Keratinocyte (primary cell): ENCODE measurements at regions not wholly inside any gene's neighbourhood (a gene's known extent, or its start where the extent isn't known, plus 50 kb on each side); places are given as distances from the start of the nearest gene placed in this dataset.

Experiments used
- DNase-seq: peaks from one replicate; pipeline ENCODE4 v3.0.0-alpha.2; 2011; ENCODE audit warnings: low read depth, missing footprints, low spot score
- FAIRE-seq: peaks from 2 replicates; lab custom pipeline; 2011; peaks lifted over from hg19 to GRCh38; lab: Jason Lieb, UNC
- H2AFZ ChIP-seq: 2 replicates; pipeline ENCODE4 v1.6.0; 2012; ENCODE audit warnings: low read length, control low read depth, inconsistent platforms; ENCODE audit not compliant: control insufficient read depth
- H3K27ac ChIP-seq: 2 replicates; pipeline ENCODE4 v1.5.1; 2011; ENCODE audit warnings: low read length; ENCODE audit not compliant: control insufficient read depth, insufficient read depth
- H3K27me3 ChIP-seq: 3 replicates; pipeline ENCODE4 v1.6.0; 2011; ENCODE audit warnings: low read length; ENCODE audit not compliant: control insufficient read depth, insufficient read depth; ENCODE audit errors: extremely low read depth
- H3K36me3 ChIP-seq, 2 experiments: 2 replicates in 1 of 2; 3 replicates in 1 of 2; pipeline ENCODE4 v1.5.1; 2011; ENCODE audit warnings: low read length in 2 of 2, mild to moderate bottlenecking in 1 of 2; ENCODE audit not compliant: control insufficient read depth in 2 of 2, insufficient read depth in 2 of 2; ENCODE audit errors: extremely low read depth in 1 of 2
- H3K4me1 ChIP-seq: 3 replicates; pipeline ENCODE4 v1.5.1; 2011; ENCODE audit warnings: low read length; ENCODE audit not compliant: control insufficient read depth, insufficient read depth; ENCODE audit errors: extremely low read depth
- H3K4me2 ChIP-seq: 3 replicates; pipeline ENCODE4 v1.6.0; 2011; ENCODE audit warnings: low read depth, low read length; ENCODE audit not compliant: control insufficient read depth, insufficient read depth; ENCODE audit errors: extremely low read depth
- H3K4me3 ChIP-seq, 3 experiments: fragments of 200-600 bp in 1 of 3; sonication (generic) in 1 of 3; 2 replicates in 2 of 3; 3 replicates in 1 of 3; pipeline ENCODE4 v1.5.1; 2011 to 2016; ENCODE audit warnings: low read length in 3 of 3, mild to moderate bottlenecking in 3 of 3, control low read depth in 2 of 3, inconsistent platforms in 1 of 3, low read depth in 1 of 3, mixed read lengths in 1 of 3, mixed run types in 1 of 3, moderate library complexity in 1 of 3; ENCODE audit not compliant: control insufficient read depth in 2 of 3, insufficient read depth in 2 of 3; ENCODE audit errors: extremely low read depth in 1 of 3
- H3K79me2 ChIP-seq: 2 replicates; pipeline ENCODE4 v1.6.0; 2012; ENCODE audit warnings: low read length; ENCODE audit not compliant: control insufficient read depth, insufficient read depth
- H3K9ac ChIP-seq: 3 replicates; pipeline ENCODE4 v1.6.0; 2011; ENCODE audit warnings: low read length; ENCODE audit not compliant: control insufficient read depth, insufficient read depth; ENCODE audit errors: extremely low read depth
- H3K9me1 ChIP-seq: 3 replicates; pipeline ENCODE4 v1.6.0; 2011; ENCODE audit warnings: low read length; ENCODE audit not compliant: control insufficient read depth, insufficient read depth; ENCODE audit errors: extremely low read depth
- H3K9me3 ChIP-seq: 2 replicates; pipeline ENCODE4 v1.5.1; 2012; ENCODE audit warnings: low read depth, low read length; ENCODE audit not compliant: control insufficient read depth
- H4K20me1 ChIP-seq: 3 replicates; pipeline ENCODE4 v1.6.0; 2011; ENCODE audit warnings: low read length; ENCODE audit not compliant: control insufficient read depth, insufficient read depth; ENCODE audit errors: extremely low read depth
- CTCF ChIP-seq, 3 experiments: IDR thresholded peaks in 1 of 3; conservative IDR thresholded peaks in 1 of 3; optimal IDR thresholded peaks in 1 of 3; 2 replicates in 2 of 3; 3 replicates in 1 of 3; pipeline versions ENCODE3 to v1.5.1; 2011; ENCODE audit warnings: low read length in 3 of 3, mild to moderate bottlenecking in 3 of 3, moderate library complexity in 2 of 3, control low read depth in 1 of 3, inconsistent platforms in 1 of 3; ENCODE audit not compliant: insufficient read depth in 2 of 3; ENCODE audit errors: extremely low read depth in 1 of 3
- EZH2 ChIP-seq: IDR thresholded peaks from one replicate; pipeline ENCODE4 v1.6.1; 2012; ENCODE audit warnings: inconsistent platforms, mild to moderate bottlenecking, low read length, moderate library complexity
- dilution Hi-C: fragments of 300-500 bp; cut with MboI; formaldehyde crosslinking; loops from one replicate; pipeline ENCODE4 v1.7.0; 2020; ENCODE audit warnings: low sequenced_read_pairs; ENCODE audit not compliant: extremely low pct_ligation_motif_present

GRCh38 chr18:61167902-61168301 lies 165.3 kb upstream of the CDH20 start:
- H3K36me3 ChIP-seq: no peaks in the 10 kb centered on the region
- H3K4me3 ChIP-seq: no peak overlapping the region
- H3K79me2 ChIP-seq: no peaks in the 10 kb centered on the region
- no peaks in the 10 kb centered on the region for H3K27me3 ChIP-seq
- H3K4me2 ChIP-seq: no peak overlapping the region
- H3K9me1 ChIP-seq: no peaks in the 10 kb centered on the region
- DNase-seq: no peak
- H3K9me3 ChIP-seq: no peaks in the 10 kb centered on the region
- H3K4me1 ChIP-seq: no peaks in the 10 kb centered on the region
- no peak for FAIRE-seq
- dilution Hi-C loops: no loop called here
- no peak overlapping the region for H3K9ac ChIP-seq
- H2AFZ ChIP-seq: no peak overlapping the region
- no peak for TF ChIP-seq EZH2
- TF ChIP-seq CTCF (optimal IDR thresholded peaks at IDR 0.05 in 1 of 3, IDR thresholded peaks at IDR 0.05 in 1 of 3, conservative IDR thresholded peaks at IDR 0.05 in 1 of 3; ENCODE audit: extremely low read depth in 1 of 3, insufficient read depth in 2 of 3, low read length in 3 of 3): no peak
- H4K20me1 ChIP-seq: no peaks in the 10 kb centered on the region
- H3K27ac ChIP-seq: no peak overlapping the region

- H3K9ac ChIP-seq: no peak overlapping the region
- no peaks in the 10 kb centered on the region for H3K36me3 ChIP-seq
- TF ChIP-seq CTCF (optimal IDR thresholded peaks at IDR 0.05 in 1 of 3, IDR thresholded peaks at IDR 0.05 in 1 of 3, conservative IDR thresholded peaks at IDR 0.05 in 1 of 3; ENCODE audit: extremely low read depth in 1 of 3, insufficient read depth in 2 of 3, low read length in 3 of 3) (no peak), EZH2 (no peak)
- H3K4me2 ChIP-seq: no peak overlapping the region
- dilution Hi-C loops: no loop called here
- no peaks in the 10 kb centered on the region for H3K9me1 ChIP-seq
- no peaks in the 10 kb centered on the region for H4K20me1 ChIP-seq
- no peak overlapping the region for H3K27ac ChIP-seq
- H3K79me2 ChIP-seq: no peaks in the 10 kb centered on the region
- H3K9me3 ChIP-seq: no peaks in the 10 kb centered on the region
- H2AFZ ChIP-seq: no peak overlapping the region
- no peak overlapping the region for H3K4me3 ChIP-seq
- no peaks in the 10 kb centered on the region for H3K4me1 ChIP-seq
- FAIRE-seq: no peak
- no peaks in the 10 kb centered on the region for H3K27me3 ChIP-seq
- DNase-seq: no peak
These were observed 163.8 kb upstream of the CDH20 start for GRCh38 chr18:61169386-61169785.
